Activated naive CD8-positive, alpha-beta T cell treated with anti-CD3 and anti-CD28 coated beads, Interleukin-2, amount 50 U/mL, for 24 hours (primary cell): ENCODE measurements at regions not wholly inside any gene's neighbourhood (a gene's known extent, or its start where the extent isn't known, plus 50 kb on each side); places are given as distances from the start of the nearest gene placed in this dataset.

Experiments used
- ATAC-seq: fragments of 150-1000 bp; cut with Tn5 transposase; one replicate; pipeline ENCODE4 v1.10.0; 2021
- DNase-seq: peaks from one replicate; pipeline ENCODE4 v3.0.0; 2021
- H3K27ac Mint-ChIP-seq: one replicate; pipeline ENCODE4 v1.8.0; 2021; ENCODE audit warnings: mild to moderate bottlenecking, mixed read lengths
- H3K27me3 Mint-ChIP-seq: one replicate; pipeline ENCODE4 v1.8.0; 2021; ENCODE audit warnings: mixed read lengths
- H3K36me3 Mint-ChIP-seq: one replicate; pipeline ENCODE4 v1.8.0; 2021; ENCODE audit warnings: low read depth, mixed read lengths
- H3K4me1 Mint-ChIP-seq: one replicate; pipeline ENCODE4 v1.8.0; 2021; ENCODE audit warnings: mixed read lengths
- H3K4me3 Mint-ChIP-seq: one replicate; pipeline ENCODE4 v1.8.0; 2021; ENCODE audit warnings: mild to moderate bottlenecking, moderate library complexity, mixed read lengths
- H3K9me3 Mint-ChIP-seq: one replicate; pipeline ENCODE4 v1.8.0; 2021; ENCODE audit warnings: mixed read lengths

DNA sequence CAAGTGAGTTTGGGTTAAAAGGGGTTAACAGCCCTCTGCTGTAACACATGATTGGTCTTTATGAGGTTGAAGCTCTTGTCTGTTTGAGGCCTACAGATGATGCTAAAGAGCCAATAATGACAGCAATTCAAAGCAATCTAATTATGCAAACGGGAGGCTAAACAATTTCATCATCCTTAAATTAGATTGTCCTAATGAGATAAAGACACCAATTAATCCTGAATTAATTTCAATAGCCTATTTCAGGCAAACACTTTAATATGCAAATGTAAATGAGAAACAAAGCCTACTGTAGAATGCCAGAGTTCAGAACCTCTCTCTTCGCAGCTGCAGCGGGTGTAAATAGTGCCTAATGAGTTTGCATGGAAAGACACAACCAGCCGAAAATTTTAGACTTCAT lies 504.7 kb upstream of the PBX1 start:
- no peak for DNase-seq
- Mint-ChIP-seq H3K27me3 (no peaks in the 10 kb centered on the region), H3K27ac (no peak overlapping the region), H3K4me3 (no peak overlapping the region), H3K4me1 (no peaks in the 10 kb centered on the region), H3K9me3 (peaks cover 16% of the 10 kb centered on the region), H3K36me3 (no peaks in the 10 kb centered on the region)
- no peak for ATAC-seq

DNA sequence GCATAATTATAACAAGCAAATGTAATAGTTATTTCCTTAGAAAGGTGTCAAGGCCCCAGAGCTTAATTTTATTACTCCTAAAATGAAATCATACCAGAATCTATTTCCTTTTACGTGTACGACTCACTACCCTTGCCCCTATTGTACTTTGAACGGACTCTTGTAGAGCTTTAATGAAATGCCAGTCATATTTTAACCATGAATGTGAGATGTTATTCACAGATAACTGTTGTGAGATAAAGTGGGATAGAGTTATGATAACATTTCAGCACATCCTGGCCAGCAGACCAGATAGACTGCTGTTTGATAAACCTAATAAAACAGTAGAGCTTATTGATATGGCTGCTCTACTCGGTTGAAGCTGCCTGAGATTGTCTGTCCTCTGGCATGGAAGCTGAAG lies 500.8 kb upstream of the PBX1 start:
- no peak for ATAC-seq
- H3K36me3 Mint-ChIP-seq, result no peaks in the 10 kb centered on the region
- H3K4me3 Mint-ChIP-seq, result no peak overlapping the region
- no peak overlapping the region for H3K27ac Mint-ChIP-seq
- no peaks in the 10 kb centered on the region for H3K4me1 Mint-ChIP-seq
- H3K27me3 Mint-ChIP-seq, result no peaks in the 10 kb centered on the region
- H3K9me3 Mint-ChIP-seq, result peaks cover 13% of the 10 kb centered on the region
- DNase-seq, result no peak

DNA sequence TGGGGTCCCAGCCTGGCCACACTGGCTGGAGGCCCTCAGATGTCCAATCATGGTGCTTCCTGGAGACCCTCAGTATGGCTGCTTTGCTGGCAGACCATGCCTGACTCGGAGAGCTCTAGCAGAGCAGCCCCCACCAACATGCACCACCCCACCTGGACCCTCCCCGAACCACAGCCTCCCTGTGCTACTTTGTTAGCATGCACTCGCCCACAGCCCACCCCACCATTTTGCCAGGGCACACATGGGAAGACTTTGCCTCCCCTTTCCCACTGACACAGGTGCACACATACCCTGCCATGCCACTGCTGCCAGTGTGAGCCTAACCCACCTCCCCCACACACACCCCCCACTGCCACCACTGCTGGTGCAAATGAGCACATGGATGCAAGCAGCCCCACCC lies 497.5 kb upstream of the PBX1 start:
- Mint-ChIP-seq H3K4me1 (no peaks in the 10 kb centered on the region), H3K27me3 (no peaks in the 10 kb centered on the region), H3K4me3 (no peak overlapping the region), H3K36me3 (no peaks in the 10 kb centered on the region), H3K27ac (no peak overlapping the region), H3K9me3 (peaks cover 9% of the 10 kb centered on the region)
- DNase-seq (no peak), ATAC-seq (peak; percentile 24)

DNA sequence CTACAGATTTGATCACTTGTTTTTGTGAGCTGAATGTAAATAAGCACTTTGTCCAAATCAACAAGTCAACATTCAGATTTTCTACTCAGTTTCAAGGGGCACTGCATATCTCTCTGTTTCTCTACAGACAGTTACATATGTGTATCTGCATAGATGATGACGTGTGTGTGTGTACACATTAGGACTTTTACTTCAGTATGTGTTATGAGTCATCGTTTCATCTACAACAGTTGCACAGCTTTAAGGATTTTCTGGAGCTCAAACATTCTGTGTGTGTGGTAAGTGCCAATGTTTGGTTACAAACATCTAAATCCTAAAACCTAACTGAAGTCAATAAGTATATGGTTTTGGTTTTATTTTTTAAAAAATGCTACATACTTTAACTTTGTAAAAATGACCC lies 494.5 kb upstream of the PBX1 start:
- Mint-ChIP-seq H3K27me3 (no peaks in the 10 kb centered on the region), H3K4me1 (no peaks in the 10 kb centered on the region)
- ATAC-seq, result no peak

DNA sequence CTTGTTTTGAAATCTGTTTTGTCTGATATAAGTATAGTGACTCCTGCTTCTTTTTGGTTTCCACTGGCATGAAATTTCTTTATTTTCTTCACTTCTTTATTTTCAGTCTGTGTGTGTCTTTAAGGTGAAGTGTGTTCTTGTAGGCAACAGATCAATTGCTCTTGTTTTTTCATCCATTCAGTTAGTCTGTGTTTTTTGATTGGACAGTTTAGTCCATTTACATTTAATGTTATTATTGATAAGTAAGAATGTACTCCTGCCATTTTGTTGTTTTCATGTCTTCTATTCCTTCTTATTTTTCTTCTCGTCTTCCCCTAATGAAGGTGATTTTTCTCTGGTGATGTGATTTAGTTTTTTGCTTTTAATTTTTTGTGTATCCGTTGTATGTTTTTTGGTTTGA lies 487.7 kb upstream of the PBX1 start:
- Mint-ChIP-seq H3K9me3 (peaks cover 33% of the 10 kb centered on the region), H3K4me1 (no peaks in the 10 kb centered on the region), H3K36me3 (no peaks in the 10 kb centered on the region), H3K4me3 (no peak overlapping the region), H3K27me3 (no peaks in the 10 kb centered on the region), H3K27ac (no peak overlapping the region)
- ATAC-seq (no peak), DNase-seq (no peak)

More for the DNA sequence above, 494.5 kb upstream of the PBX1 start:
- Mint-ChIP-seq H3K36me3 (no peaks in the 10 kb centered on the region), H3K9me3 (peaks cover 13% of the 10 kb centered on the region), H3K4me3 (no peak overlapping the region), H3K27ac (no peak overlapping the region)
- no peak for DNase-seq

DNA sequence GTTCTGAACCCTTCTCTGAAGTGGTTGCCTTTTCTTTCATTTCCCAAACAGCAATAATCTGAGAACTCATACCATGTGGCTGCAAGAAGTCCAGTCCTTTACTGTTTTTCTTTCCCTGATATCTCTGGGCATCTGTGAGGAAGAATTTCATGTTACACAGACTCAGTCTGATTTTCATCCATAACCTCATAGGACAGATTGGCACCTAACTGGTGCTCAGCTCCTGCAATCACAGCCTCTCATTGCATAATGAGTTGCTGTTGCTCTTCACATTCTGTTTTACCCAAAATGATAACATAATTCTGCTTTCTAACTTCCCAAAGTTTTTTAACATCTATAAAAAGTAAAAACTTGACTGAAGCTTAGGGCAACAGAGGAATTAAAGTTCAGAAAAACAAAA lies 472.2 kb upstream of the PBX1 start:
- Mint-ChIP-seq H3K27ac (no peak overlapping the region), H3K4me3 (no peak overlapping the region), H3K27me3 (no peaks in the 10 kb centered on the region), H3K9me3 (peaks cover 19% of the 10 kb centered on the region), H3K4me1 (no peaks in the 10 kb centered on the region), H3K36me3 (no peaks in the 10 kb centered on the region)
- no peak for DNase-seq
- ATAC-seq, result no peak

DNA sequence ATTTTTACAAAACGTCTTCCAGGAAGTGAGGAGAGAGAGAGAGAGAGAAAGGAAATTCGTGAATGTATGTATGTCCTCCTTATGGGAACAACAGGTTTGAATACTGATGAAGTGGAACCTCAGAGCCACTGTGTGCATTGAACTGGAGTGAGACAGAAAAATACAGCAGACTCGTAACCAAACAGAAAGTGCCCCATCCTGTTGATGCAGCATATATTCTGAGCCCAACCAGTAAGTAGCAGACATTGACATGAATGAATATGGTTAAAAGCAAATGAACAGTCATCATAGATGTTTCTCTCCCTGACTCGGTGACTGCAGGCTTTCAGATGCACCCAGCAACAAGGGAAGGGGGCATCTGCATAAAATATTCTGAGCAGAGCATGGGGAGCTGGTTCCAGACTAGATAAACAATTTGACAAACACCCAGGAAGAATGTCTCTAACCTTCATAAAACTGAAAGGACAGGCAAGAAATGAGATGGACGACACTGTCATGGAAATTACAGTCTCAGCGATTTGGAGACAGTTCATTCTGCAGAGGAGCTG lies 471.0 kb upstream of the PBX1 start:
- no peaks in the 10 kb centered on the region for H3K36me3 Mint-ChIP-seq
- no peak for DNase-seq
- no peak for ATAC-seq
- no peaks in the 10 kb centered on the region for H3K27me3 Mint-ChIP-seq
- H3K9me3 Mint-ChIP-seq, result peaks cover 19% of the 10 kb centered on the region
- no peak overlapping the region for H3K4me3 Mint-ChIP-seq
- no peak overlapping the region for H3K27ac Mint-ChIP-seq
- no peaks in the 10 kb centered on the region for H3K4me1 Mint-ChIP-seq

DNA sequence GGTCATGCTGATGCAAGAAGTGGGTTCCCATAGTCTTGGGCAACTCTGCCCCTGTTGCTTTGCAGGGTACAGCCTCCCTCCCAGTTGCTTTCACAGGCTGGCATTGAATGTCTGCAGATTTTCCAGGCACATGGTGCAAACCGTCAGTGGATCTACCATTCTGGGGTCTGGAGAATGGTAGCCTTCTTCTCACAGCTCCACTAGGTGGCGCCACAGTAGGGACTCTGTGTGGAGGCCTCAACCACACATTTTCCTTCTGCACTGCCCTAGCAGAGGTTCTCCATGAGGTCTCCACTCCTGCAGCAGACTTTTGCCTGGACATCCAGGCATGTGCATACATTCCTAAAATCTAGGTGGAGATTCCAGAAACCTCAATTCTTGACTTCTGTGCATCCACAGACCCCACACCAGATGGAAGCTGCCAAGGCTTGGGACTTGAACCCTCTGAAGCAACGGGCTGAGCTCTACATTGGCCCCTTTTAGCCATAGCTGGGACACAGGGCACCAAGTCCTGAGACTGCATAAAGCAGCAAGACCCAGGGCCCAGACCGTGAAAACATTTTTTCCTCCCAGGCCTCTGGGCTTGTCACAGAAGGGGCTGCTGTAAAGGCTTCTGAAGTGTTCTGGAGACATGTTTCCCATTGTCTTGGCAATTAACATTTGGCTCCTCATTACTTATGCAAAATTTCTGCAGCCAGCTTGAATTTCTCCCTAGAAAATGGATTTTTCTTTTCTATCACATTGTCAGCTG lies 466.2 kb upstream of the PBX1 start:
- Mint-ChIP-seq H3K4me3 (no peak overlapping the region), H3K4me1 (no peaks in the 10 kb centered on the region), H3K27ac (no peak overlapping the region), H3K36me3 (no peaks in the 10 kb centered on the region), H3K9me3 (peaks cover 16% of the 10 kb centered on the region), H3K27me3 (no peaks in the 10 kb centered on the region)
- ATAC-seq (no peak), DNase-seq (peak; percentile 6)

DNA sequence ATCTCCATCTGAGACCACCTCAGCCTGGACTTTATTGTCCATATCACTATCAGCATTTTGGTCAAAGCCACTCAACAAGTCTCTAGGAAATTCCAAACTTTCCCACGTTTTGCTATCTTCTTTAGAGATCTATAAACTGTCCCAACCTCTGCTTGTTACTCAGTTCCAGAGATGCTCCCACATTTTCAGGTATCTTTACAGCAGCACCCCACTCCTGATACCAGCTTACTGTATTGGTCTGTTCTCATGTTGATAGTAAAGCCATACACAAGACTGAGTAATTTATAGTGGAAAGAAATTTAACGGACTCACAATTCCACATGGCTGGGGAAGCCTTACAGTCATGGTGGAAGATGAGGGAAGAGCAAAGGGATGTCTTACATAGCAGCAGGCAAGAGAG lies 465.4 kb upstream of the PBX1 start:
- Mint-ChIP-seq H3K36me3 (no peaks in the 10 kb centered on the region), H3K27ac (no peak overlapping the region), H3K27me3 (no peaks in the 10 kb centered on the region), H3K4me3 (no peak overlapping the region), H3K4me1 (no peaks in the 10 kb centered on the region), H3K9me3 (peaks cover 11% of the 10 kb centered on the region)
- no peak for ATAC-seq
- DNase-seq, result no peak

DNA sequence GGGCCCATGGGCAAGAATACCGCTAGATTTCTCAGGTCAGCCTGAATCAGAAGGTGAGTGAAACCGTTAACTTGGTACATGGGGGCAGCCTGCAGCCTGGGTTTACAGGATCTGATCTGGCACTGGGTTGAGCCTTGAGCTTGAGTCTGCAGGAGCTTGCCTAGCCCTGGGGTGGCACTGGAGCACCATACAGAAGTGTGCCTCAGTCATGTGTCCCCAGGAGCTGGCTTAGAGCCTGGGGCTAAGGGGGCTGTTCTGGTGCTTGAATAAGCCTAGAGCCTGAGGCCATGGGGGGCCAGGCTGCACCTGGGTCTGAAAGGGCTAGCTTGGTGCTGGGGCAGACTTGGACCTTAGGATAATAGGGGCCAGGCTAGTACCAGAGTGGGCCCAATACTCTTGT lies 457.2 kb upstream of the PBX1 start:
- Mint-ChIP-seq H3K4me3 (no peak overlapping the region), H3K36me3 (no peaks in the 10 kb centered on the region), H3K27me3 (no peaks in the 10 kb centered on the region), H3K4me1 (no peaks in the 10 kb centered on the region), H3K9me3 (no peaks in the 10 kb centered on the region), H3K27ac (no peak overlapping the region)
- DNase-seq, result no peak
- ATAC-seq, result no peak

DNA sequence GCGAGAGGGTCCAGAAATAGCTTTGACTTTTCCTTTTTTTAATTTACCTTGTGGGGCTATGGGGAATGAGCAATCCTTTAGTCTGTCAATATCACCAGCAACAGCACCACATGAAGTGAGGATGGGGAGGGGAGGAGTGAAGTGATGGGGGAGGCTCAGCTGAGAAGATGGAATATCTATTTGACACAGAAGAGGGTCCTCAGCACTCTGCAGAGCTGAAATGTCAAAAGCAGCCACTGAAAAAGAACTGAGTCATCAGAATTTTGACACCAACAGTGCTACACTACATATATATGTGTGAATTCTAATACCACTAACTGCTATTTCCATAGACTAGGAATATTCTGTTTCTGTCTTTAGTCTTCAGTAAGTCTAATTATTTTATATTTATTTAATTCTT lies 427.0 kb upstream of the PBX1 start:
- Mint-ChIP-seq H3K9me3 (peaks cover 8% of the 10 kb centered on the region), H3K4me3 (no peak overlapping the region), H3K4me1 (no peaks in the 10 kb centered on the region), H3K27me3 (no peaks in the 10 kb centered on the region), H3K36me3 (no peaks in the 10 kb centered on the region), H3K27ac (no peak overlapping the region)
- DNase-seq (no peak), ATAC-seq (no peak)

DNA sequence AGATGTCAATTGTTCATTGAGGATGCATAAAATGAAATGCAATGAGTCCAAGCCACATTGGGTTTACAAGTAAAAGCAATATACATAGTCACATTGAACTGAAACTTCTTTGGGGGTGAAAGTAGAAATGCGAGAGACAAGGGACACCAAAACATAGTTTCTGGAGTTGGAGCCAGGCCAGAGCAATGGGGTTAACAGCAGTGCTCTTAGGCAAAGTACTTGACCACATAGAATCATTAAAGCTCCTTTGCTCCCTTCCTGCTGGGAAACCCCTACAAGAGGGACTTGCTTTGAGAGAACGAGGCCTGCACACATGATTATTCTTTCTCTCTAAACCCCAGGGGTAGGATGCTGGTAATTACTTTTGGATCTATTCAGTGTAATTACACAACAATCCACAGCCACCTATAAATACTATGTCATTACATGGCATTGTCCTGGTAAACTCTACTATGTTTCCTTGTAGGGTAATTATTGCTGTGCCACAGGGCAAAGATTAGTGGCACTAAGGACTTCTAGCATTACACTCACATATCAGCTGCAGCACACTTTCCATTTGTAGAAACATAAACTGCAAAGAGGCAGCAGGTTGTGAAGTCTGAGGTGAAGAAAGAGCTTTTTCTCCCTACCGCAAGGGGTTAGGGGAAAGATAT lies 421.6 kb upstream of the PBX1 start:
- Mint-ChIP-seq H3K4me1 (no peaks in the 10 kb centered on the region), H3K27me3 (no peaks in the 10 kb centered on the region), H3K4me3 (no peak overlapping the region), H3K36me3 (no peaks in the 10 kb centered on the region), H3K27ac (no peak overlapping the region), H3K9me3 (peaks cover 8% of the 10 kb centered on the region)
- ATAC-seq (no peak), DNase-seq (no peak)

DNA sequence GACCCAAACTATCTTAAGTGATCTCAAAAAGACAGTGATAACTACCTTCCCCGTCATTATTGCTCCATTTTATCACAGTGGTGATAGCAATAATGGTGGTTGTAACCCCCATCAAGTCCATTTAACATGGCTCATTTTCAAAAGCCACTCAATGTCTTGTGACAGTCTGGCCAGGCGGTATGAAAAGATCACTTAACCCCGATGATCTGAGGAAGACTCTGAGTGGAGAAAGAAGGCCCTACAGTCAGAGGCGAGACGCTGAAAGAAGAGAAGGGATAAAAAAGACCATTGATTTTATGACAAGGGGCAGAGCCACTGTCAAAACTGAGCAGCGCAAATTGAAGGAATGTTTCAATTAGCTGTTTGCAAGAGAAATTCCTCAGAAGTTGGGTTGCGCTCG lies 417.2 kb upstream of the PBX1 start:
- H3K4me1 Mint-ChIP-seq, result no peaks in the 10 kb centered on the region
- H3K36me3 Mint-ChIP-seq, result no peaks in the 10 kb centered on the region
- no peak for DNase-seq
- no peaks in the 10 kb centered on the region for H3K27me3 Mint-ChIP-seq
- H3K9me3 Mint-ChIP-seq, result peaks cover 14% of the 10 kb centered on the region
- ATAC-seq, result no peak
- H3K4me3 Mint-ChIP-seq, result no peak overlapping the region
- no peak overlapping the region for H3K27ac Mint-ChIP-seq

DNA sequence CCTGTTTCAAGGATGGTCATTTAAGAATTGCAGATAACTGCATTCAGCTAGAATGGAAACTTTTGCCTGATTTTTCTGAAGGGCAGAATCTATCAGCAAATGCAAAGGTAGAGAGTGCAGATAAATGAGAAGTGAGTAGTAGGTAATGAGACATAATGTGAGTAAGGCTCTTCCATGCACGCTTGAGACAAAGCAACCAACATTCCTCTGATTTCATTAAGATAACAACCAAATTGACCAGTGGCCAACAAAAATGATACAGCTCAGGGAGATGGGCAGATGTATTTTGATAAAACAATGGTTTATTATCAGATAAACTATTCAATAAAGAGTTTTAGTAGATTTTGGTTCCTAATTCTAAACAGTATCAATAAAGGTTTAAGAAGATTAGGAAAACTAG lies 404.4 kb upstream of the PBX1 start:
- H3K36me3 Mint-ChIP-seq, result no peaks in the 10 kb centered on the region
- no peaks in the 10 kb centered on the region for H3K27me3 Mint-ChIP-seq
- H3K4me3 Mint-ChIP-seq, result no peak overlapping the region
- peaks cover 18% of the 10 kb centered on the region for H3K9me3 Mint-ChIP-seq
- H3K4me1 Mint-ChIP-seq, result no peaks in the 10 kb centered on the region
- no peak overlapping the region for H3K27ac Mint-ChIP-seq
- ATAC-seq (no peak), DNase-seq (no peak)

DNA sequence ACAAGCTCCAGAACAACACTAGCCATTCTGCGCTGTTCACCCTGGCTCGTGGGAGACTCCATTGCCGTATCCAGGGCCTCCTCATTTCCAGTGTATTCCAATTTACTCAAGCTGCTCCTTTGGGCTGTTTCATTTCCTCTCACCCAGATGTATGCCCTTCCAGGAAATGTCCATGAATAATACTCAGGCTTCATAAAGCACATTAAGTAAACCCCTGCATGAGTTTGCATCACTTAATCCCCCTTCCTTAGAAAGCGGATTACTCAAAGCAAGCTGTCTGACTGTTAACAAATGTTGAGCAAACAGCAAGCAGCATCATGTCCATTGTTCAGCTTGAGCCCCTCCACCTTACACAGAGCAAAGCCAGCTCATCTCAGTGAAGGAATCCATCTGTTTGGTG lies 403.6 kb upstream of the PBX1 start:
- H3K4me3 Mint-ChIP-seq, result no peak overlapping the region
- DNase-seq (no peak), ATAC-seq (no peak)
- no peak overlapping the region for H3K27ac Mint-ChIP-seq
- no peaks in the 10 kb centered on the region for H3K27me3 Mint-ChIP-seq
- no peaks in the 10 kb centered on the region for H3K36me3 Mint-ChIP-seq
- H3K4me1 Mint-ChIP-seq, result no peaks in the 10 kb centered on the region
- peaks cover 18% of the 10 kb centered on the region for H3K9me3 Mint-ChIP-seq
